GM20431 (cell line): ENCODE measurements at regions not wholly inside any gene's neighbourhood (a gene's known extent, or its start where the extent isn't known, plus 50 kb on each side); places are given as distances from the start of the nearest gene placed in this dataset.

Source experiments
- in situ Hi-C: fragments of 300-500 bp; cut with MseI, MboI; formaldehyde crosslinking; loops from one replicate; pipeline ENCODE4 v1.15.0; 2020; ENCODE audit warnings: low sequenced_read_pairs; ENCODE audit not compliant: unreplicated experiment

DNA sequence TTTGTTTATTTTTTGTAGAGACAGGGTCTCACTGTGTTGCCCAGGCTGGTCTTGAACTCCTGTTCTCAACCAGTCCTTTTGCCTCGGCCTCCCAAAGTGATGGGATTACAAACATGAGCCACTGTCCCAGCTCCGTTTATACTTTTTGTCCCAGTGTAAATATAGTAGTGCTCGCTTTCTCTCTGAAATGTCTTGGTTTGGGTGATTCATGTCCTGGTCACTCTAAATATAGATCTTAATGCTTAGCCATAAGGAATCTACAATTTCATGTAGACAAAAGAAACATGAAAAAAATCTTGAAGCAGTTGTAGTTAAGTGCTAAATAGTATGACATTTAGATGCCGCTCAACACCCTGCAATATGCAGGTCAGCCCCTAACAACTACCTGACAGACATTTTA, 126.9 kb downstream of the KATNIP start:
- in situ Hi-C loops = no loop called here

DNA sequence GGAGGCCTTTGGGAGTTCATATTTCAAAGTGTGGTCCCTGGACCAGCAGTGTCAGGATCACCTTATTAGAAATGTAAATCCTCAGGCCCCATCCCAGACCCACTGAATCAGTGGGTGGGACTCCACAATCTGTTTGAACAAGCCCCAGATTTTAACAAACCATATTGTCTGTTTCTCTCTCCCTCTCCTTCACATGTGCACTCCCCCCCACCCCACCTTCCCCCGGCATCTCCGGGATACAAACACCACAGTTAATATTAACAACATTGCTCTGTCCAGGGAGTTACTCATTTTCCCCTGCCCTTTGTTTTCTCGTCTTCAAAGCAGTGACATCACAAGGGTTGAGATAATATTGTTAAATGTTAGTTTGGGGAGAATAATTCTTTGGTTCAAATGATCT, 127.3 kb downstream of the KATNIP start:
- in situ Hi-C loops = no loop called here

DNA sequence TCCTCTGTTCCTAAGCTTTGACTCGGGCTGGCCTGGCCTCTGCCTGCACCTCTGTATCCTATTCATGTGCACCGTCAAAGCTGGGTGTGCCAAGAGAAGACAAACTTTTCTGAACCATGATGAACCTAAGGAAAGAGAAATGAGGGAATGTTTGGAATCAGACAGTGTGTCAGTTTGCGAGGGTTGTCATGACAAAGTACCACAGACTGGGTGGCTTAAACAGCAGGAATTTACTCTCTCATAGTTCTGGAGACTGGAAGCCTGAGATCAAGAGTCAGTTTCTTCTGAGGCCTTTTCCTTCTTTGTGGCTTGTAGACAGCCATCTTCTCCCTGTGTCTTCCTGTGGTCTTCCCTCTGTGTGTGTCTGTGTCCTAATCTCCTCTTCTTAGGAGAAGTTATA, 129.0 kb downstream of the KATNIP start:
- in situ Hi-C loops = no loop called here

DNA sequence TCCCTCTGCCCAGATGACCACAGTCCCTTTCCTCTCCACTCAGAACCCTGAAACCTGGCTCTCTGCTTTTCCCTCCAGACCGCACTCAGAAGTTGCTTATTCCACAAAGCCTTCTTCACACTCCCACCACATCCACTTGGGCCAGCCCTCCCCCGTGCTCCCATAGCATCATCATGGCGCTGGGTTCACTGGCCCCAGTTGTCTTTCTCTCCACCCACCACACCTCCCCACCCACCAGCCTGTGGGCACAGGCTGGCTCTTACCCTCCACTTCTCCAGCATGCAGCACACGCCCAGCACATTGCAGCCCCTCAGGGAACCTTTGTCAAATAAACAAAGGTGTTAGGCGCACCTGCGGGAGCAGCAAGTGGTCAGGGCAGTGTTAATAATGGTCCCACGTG, 130.0 kb downstream of the KATNIP start:
- in situ Hi-C loops = no loop called here

DNA sequence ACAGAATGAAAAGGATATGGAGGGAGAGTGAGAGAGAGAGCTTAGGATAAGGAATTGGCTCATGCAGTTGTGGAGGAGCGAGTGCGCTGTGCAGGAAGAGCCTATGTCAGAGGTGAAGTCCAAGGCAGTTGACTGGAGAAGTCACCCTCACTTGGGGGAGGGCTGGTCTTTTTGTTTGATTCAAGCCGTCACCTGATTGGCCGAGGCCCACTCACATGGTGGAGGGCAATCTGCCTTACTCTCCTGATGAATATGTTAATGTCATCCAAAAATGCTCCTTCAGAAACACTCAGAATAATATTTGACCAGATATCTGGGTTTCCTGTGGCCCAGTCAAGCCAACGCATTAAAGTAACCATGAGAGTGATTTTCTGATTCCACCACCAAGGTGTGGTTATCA, 131.7 kb downstream of the KATNIP start:
- in situ Hi-C loops = no loop called here

DNA sequence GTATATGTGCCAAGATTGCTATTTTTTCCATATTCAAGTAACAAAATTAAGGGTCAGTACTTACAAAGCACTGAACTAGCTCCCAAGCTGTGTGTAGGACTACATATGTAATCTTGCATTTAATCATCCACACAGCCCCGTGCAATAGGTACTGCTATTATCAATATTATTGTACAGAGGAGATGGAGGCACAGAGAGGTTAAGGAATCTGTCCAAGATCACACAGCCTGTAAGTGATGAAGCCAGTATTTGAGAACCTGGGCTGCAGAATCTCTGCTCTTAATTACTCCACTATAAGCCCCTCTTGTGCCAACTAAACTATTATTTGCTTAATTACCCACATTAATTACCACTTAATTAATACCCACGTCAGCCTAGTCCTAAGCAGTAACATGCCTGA, 134.1 kb downstream of the KATNIP start:
- in situ Hi-C loops = no loop called here

DNA sequence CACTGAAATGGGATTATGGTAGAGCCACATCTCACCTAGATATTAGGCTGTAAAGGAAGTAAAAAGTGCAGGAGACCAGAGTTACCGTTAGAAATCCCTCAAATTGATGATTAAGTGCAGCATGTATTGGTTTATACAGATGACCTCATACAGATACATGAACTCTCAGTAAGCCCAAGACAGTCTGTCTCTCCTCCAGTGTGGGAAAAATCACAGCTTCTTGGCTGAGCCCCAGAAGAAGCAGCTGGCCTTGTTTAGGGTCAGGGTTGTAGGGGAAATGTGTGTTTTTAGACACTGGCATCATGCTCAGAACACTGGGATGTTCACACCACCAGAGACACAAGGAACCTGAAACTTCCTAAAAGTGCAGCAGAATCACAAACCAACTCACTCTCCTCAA, 135.9 kb downstream of the KATNIP start:
- in situ Hi-C loops = no loop called here

DNA sequence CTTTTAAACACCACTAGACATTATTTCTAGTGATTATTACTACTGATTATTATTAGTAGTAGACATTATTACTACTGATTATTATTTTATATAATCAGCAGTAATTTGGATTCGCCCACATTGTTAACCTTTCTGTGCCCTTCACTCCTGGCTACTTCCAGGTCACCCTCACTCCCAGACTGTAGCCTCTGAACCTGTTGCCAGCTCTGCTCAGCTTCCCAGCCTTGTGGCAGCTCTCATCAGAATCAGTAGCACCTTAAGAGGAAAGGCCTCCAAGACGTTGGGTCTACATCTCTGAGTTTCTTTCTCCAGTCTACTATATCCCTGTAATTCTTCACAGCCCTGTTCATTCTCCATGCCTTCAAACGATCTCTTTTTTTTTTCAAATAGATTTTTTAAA, 137.0 kb downstream of the KATNIP start:
- in situ Hi-C loops = no loop called here

DNA sequence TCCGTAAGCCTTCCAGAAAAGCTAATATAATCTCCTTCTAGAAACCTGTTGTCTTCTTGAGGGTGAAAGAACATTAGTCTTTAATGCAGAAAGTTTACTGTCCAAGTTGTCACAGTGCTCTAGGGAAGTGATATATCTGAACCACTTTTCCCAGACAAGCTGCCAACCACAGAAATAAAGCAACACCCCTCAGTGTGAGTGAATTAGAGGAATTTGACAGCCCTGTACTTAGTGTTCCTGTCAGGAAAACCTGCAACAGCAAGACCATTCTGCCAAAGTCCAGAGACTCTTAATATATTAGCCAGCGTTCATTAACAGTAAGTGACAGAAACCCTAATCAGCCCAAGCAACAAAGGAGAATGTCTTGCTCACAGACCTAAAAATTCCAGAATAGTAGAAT, 137.7 kb downstream of the KATNIP start:
- in situ Hi-C loops = no loop called here

DNA sequence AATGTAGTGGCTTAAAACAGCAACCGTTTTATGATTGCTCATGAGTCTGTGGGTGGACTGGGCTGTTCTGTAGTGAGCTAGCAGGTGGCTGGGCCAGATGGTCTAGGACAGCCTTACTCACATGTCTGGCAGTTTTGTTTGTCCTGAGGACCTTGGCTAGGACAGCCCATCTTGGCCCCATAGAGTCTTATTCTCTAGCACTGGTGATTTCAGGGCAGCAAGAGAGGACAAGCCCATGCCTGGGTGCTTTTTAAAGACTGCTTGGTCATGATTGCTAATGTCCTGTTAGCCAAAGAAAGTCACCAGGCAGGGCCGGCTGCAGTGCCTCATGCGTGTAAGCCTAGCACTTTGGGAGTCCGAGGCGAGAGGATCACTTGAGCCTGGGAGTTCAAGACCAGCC, 139.8 kb downstream of the KATNIP start:
- in situ Hi-C loops = no loop called here

DNA sequence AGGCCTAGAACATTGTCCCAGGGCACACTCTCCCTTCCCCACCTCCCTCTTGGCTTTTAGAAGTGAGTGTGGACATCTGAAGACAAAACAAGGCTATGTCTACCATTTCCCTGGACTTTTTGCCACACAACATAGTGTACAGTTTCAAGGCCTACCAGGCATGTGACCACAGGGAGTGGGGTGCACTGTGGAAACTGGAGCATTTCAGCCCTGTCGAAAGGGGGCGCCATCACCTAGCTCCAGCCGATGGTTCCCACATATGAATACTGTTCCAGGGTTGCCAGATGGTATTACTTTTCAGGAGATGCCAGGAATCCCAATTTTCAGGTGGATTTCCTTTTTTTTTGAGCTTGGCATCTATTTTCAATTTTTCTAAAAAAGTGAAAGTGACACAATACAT, 140.7 kb downstream of the KATNIP start:
- in situ Hi-C loops = no loop called here

DNA sequence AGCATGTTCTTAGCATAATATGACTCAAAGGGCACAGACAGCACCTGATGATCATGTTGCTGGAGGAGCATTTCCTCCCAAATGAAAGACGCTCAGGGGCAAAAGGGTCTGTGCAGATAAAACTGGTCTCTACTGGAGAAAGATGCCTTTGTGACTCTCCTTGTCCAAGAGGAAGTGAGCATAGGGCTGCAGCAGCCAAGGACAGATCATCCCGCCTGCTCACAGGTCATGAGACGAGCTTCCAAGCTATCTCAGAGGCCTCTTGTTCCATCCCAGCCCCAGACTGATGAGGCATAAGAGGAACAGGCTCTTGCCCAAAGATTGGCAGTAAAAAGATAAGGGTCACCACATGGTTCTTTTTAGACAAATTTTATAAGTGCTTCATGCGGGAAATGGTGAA, 141.8 kb downstream of the KATNIP start:
- in situ Hi-C loops = no loop called here

DNA sequence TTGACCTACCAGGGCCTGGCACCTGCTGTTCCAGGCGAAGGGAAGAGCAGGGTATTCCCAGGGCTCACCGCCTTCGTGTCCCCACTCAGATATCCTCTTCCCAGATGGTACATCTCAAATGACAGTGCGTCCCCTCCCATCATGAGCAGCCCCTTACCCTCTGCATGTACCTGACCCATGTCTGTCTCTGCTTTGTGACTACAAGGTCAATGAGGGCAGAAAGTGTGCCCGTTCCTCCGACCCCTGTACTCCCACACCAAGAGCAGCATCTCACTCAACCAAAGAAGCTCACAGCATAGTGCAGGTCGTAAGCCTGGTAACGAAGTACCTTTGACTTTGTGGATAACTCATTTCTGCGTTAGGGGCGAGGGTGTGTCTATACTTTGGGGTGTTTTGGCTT, 142.6 kb downstream of the KATNIP start:
- in situ Hi-C loops = no loop called here

DNA sequence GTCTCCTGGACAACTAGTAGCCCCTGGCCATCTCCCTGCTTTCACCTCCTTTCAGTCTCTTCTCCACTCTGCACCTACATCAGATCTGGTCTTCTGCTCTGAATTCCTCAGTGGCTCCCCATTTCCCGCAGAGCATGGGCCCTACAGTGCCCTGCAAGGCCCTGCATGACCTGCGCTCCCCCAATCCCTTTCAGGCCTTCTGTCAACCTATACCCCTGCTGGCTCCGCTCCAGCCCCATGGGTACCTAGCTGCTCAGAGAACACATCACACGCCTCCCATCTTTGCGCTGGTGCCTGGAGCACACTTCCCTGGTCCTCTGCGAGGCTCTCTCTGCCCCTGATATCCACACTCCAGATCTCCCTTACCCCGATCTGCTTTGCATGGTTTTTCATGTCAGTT, 145.2 kb downstream of the KATNIP start:
- in situ Hi-C loops = no loop called here

DNA sequence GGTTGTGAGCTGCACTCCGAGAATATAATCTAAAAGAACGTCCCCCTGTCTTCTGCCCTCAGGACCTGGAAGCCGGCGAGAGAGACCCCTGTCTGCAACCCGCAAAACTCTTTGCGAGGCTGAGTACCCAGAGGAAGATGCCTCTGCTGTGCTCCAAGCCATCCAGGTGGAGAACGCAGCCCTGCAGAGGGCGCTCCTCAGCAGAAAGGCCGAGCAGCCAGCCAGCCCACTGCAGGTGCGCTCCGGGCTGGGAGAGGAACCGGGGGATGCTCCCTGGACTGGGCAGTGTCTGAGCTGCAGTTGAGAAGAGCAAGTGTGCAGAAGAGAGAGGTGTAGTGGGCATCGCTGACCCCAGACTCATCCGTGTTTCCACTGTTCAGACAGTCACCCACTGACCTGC, 148.3 kb downstream of the KATNIP start:
- in situ Hi-C loops = no loop called here

DNA sequence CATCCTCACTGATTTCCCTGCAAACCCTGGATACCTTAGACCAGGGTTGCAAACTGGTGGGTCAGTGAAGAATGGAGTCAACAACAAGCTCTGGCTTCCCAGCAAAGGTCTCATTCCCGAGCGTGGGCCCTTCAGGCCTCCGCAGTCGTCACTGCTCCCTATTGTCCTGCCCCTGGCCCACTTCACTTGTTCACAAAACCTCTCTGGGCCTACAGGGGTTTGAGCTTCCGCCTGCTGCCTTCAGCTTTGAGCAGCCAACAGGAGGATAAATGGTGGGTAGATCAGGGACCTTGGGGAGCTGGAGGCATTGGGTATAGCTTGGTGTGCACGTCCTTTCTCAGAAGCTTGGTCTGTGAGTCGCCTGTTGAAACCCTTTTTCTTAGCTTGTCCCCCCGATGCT, 148.8 kb downstream of the KATNIP start:
- in situ Hi-C loops = no loop called here

DNA sequence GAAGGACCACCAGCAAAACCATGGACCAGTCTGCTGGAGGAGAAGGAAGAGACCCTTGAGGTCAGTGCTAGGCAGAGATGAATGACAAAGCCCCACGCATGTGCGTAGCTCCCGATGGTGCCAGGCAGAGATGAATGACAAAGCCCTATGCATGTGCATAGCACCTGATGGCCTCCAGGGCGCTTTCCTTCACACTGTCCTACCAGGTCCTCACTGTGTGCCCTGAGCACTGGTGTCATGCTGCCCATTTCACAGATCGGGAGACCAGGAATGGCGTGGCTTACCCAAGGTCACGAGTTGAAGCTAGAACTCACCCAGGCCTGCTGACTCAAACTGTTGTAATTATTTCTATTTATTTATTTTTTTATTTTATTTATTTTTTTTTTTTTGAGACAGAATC, 149.6 kb downstream of the KATNIP start:
- in situ Hi-C loops = no loop called here

DNA sequence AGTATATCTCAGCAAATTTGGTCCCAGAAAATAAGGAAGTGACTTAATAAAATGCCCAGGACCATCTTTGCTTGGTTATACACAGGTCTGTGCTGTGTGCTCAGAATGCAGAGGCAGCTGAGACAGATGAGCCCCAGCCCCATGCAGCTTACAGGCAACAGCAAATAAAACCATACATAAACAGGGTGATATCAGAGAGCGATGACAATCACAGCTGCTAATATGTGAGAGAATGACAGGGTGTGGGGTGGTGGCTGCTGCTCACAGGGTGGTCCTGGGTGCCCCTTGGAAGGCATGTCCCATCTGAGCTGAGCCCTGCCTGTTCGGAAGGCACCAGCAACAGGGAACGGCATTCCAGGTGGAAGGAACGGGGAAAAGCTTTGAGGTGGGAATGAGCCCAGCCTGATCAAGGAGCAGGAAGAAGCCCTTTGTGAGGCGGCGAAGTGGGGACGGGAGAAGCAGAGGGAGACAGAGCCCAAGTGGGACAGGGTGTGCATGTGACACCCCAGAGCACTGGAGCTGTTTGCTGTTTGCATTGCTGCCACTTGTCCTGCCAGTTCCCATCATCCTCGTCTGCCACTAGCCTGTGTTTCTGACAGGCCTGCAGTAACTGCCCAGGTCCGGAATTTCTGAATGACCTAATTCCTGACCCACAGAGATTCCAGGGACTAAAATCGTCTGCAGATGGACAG, 150.5 kb downstream of the KATNIP start:
- in situ Hi-C loops = no loop called here

DNA sequence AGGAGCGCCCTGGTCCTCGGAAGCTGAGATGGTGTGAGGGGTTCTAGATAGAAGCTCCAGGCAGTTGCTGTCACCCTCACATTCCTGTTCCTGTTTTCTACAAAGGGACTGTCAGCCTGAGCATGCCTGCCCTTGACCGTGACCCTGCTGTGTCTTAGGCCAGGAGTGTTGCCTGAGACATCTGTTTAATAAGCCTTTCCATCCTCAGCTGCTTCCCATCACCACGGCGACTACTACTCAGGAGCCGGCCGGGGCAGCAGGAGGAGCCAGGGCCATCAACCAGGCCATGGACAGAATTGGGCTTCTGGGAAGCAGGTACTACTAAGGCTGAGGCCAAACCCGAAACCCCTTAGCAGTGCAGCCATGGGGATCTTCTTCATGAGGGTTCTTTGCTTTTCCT, 151.4 kb downstream of the KATNIP start:
- in situ Hi-C loops = no loop called here

DNA sequence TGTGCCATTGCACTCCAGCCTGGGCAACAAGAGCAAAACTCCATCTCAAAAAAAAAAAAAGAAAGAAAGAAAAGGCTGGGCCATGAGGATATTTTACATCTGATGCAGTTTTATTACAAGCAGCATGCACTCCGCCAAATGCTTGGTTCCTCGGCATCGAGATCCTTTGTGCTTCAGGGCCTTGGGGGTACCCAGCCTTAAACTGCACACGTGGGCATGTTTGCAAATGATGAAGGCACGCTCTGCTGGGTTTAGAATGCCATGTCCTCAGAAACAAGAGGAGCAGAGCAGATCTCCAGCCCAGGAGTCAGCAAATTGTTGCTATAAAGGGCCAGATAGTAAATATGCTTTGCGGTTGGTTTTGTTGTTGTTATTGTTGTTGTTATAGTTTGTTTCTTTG, 153.2 kb downstream of the KATNIP start:
- in situ Hi-C loops = no loop called here

DNA sequence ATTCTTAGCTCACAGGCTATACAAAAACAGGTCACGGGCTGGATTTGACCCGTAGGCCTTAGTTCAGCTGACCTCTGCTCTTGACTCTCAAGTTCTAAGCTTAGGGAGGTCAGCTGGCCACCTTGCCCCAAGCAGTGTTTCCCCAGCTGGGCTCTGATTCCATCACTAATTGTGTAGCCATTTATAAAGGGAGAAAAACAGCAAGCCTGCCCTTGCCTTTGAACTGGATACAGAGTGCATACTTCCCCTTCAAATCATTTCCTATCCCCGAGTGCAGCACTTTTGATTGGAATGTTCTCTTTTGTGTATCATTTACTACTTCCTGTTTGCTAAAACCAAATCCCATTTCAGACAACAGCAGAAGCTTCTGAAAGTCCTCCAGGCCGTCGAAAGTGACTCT, 153.6 kb downstream of the KATNIP start:
- in situ Hi-C loops = no loop called here

DNA sequence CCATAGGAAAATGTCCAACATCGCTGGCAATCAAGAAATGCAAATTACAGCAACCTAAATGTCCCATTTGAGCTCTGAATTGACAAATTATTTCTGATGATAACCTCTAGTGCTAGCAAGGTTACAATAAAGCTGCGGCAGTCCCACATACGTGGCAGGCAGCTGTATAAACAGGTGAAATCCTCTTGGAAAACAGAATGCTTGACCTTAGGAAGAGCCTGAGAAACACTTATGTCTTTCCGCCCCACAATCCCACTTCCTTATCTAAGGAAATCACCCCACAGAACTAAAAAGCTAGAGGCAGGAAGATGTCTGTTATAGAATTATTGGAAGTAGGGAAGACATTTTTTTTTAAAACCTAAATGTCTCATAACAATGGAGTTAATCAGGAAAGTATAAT, 154.3 kb downstream of the KATNIP start:
- in situ Hi-C loops = no loop called here
